Kasumi-1 (cell line): ENCODE measurements at regions not wholly inside any gene's neighbourhood (a gene's known extent, or its start where the extent isn't known, plus 50 kb on each side); places are given as distances from the start of the nearest gene placed in this dataset.
"Not testable (repeated sequence)": the region's sequence is repeated elsewhere in the genome, so short reads cannot be mapped to it uniquely, and the experiment has no call there.

ENCODE experiments used
- DNase-seq, 2 experiments: peaks; one replicate each; lab custom pipeline; 2025; lab: John Stamatoyannopoulos, UW

DNA sequence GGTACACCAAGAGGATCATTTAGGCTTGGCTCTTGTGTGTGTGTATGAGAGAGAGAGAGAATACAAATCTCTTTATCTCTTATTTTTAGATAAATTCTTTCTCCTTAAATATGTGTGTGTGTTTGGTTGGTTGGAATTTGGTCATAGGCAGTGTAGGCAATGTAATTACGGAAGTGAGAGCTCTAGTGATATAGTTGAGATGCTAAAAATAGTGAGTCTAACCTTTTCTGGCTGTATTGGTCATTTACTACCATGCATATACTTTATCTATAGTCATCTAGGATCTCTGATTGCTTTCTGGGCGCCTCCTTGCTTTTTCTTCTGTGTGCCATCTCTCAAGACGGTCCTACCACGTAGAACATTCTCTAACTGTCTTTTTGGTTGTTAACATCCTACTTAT lies 250.2 kb downstream of the NUF2 start:
- no peak for DNase-seq

GRCh38 chr1:163574119-163574518 lies 252.4 kb downstream of the NUF2 start:
- no peak for DNase-seq

GRCh38 chr1:163580926-163581325 lies 259.2 kb downstream of the NUF2 start:
- no peak for DNase-seq

DNA sequence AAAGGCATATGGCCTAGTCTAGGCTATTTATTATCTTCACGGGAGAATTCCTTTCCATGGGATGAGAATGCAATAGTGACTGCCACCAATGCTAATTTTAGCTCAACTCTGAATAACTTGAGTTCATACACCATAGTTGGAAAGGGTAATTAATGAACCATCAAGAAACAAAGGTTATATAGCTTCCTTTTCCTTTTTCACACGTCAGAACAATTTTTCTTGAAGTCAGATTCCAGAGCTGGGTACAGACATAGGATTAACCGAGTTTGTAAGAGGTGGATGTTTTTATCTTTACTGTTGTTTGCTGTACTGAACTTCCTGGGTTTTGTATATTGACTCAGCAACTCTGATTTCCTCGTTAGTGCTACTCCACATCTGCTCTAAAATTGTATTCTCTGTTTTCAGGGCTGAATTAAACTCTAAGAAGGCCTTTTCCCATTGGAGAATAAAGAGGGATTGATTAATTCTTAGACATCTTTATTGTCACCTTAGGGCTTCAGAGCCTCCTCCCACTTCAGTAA lies 262.0 kb downstream of the NUF2 start:
- no peak for DNase-seq

DNA sequence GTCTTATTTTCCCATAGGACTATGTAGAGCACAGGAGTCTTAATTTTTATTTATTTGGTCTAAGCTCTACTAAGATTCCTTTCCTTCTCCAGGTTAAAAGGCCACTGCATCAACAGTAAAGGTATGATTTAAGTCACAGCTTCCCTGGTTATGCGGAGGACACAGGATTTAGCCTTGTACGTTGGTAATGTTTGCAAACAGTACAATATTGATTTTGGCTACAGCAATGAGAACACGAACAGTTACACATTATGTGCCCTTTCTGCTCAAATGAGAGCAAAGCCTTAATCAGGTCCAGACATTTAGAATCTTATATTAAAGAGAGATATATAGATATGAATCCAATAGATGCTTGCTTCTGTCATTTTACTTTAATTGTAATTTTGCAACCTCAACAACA lies 264.0 kb downstream of the NUF2 start:
- DNase-seq, result no peak

- no peak for DNase-seq
These were observed 267.0 kb downstream of the NUF2 start for GRCh38 chr1:163588796-163589195.

DNA sequence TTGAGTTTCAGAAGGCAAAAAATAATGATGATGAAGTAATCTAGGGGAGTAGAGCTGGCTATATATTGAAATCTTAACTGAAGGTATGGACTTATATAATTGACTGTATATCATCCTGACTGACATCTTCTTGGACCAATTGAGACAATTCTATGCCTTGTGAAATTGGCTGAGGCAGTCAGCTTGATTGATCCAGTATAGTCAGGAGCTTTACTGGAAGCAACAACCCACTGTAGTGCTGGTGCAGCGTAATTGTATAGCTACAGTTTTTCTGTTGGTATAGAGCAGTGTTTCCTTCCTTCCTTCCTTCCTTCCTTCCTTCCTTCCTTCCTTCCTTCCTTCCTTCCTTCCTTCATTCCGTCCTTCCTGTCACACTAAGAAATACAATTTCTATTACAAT lies 268.0 kb downstream of the NUF2 start:
- no peak for DNase-seq

DNA sequence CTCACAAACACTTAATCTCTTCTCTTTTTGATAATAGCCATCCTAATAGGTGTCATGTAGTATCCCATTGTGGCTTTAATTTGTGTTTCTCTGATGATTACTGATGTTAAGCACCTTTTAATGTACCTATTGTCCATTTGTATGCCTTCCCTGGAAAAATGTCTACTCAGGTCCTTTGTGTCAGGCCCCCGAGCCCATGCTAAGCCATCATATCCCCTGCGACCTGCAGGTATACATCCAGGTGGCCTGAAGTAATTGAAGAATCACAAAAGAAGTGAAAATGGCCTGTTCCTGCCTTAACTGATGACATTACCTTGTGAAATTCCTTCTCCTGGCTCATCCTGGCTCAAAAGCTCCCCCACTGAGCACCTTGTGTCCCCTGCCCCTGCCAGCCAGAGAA lies 269.4 kb downstream of the NUF2 start:
- not testable (repeated sequence) for DNase-seq

DNA sequence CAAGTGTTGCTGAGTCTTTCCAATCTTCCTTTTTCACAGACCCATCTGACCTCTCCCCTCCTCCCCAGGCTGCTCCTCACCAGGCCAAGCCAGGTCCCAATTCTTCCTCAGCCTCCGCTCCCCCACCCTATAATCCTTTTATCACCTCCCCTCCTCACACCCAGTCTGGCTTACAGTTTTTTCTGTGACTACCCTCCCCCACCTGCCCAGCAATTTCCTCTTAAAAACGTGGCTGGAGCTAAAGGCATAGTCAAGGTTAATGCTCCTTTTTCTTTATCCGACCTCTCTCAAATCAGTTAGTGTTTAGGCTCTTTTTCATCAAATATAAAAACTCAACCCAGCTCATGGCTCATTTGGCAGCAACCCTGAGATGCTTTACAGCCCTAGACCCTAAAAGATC lies 270.9 kb downstream of the NUF2 start:
- not testable (repeated sequence) for DNase-seq

GRCh38 chr1:163596106-163596505 lies 274.4 kb downstream of the NUF2 start:
- not testable (repeated sequence) for DNase-seq

DNA sequence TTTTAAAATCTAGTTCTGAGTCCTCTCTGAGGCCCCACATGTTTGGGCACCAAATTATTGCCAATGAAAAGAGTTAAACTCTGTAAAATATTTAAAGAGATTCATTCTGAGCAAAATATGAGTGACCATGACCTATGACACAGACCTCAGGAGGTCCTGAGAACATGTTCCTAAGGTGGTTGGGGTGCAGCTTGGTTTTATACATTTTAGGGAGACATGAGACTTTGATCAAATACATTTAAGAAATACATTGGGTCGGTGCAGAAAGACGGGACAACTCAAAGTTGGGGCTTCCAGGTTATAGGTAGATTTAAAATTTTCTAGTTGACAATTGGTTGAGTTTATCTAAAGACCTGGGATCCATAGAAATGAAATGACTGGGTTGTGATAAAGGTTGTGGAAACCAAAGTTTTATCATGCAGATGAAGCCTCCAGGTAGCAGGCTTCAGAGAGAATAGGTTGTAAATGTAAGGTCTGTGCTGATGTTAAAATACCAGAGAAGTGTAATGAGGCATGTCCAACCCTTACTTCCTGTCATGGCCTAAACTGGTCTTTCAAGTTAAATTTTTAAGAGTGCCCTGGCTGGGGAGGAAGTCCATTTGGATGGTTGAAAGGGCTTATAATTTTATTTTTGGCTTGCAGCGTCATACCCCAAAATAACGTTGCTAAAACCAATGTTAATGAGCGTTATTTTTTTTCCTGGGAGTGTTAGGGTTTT lies 274.9 kb downstream of the NUF2 start:
- no peak for DNase-seq

DNA sequence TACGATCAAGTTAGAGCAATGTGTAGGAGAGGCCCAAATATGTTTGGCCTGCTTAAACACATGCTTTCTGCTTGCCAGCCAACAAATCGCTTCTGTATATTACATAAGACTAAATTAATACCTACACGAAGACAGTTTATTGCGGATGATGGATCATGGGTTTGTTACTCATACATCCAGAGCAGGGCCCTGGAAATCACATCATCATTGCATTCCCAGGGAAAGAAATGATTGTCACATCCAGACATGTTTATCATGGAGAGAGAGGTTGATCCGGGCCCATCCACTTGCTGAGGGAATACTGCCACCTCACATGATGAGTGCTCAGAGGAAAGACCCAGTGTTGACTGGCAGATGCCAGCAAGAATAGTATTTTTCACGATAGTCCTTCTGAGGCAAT lies 282.6 kb downstream of the NUF2 start:
- DNase-seq, result no peak

GRCh38 chr1:163604896-163605295 lies 283.1 kb downstream of the NUF2 start:
- no peak for DNase-seq

DNA sequence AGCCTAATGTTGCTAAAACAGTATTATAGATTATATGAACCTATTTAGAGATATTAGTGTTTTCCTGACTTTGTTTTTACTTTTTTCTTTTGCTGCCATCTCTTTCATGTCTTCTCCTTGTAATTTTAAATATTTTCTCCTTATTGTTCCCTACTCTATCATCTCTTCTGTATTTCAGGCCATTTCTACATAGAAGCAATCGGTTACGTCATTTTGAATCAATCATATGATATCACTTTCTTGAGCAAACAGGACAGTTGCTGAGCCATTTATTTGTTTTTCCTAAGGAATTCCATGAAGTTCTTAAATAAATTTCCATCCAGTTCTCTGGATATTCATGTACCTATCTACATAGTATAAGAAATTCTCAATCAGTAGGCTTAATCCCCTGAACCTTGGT lies 287.2 kb downstream of the NUF2 start:
- no peak for DNase-seq

DNA sequence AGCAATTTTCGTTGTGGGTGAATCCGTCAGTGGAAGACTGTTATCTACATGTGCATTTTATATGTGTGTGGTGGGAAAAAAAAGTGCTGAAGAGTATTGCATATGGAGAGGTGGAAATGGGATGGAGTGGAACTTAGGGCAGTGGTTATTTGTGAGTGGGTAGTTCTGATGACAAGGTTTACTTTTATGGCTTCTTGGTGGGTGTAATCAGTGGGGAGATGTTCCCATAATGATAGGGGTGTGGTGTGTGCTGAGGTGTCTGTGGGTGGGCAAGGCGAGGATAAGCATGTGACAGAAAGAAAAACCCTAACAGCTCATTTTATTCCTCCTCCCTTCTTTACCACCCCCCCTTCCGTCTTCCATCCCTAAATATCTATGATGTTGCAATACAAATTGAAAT lies 288.1 kb downstream of the NUF2 start:
- no peak for DNase-seq

DNA sequence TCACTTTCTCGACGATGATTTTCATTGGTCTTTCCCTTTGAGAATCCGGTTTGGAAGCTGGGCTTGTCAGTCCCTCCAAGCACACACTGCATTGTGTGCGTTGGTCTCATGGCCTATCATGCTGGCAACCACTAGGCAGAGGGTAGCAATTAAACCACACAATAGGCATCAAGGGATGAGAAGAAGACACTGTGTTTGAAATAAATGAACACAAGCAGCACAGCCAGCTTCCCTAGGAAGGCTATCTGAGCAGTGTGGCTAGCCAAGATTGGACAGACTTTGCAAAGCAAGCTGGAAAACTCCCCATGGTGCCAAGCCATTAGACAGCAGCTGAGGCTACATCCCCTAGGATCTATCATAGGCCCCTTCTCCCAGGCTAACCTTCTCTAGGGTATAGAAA lies 288.7 kb downstream of the NUF2 start:
- no peak for DNase-seq

GRCh38 chr1:163614361-163614760 lies 292.6 kb downstream of the NUF2 start:
- DNase-seq, result no peak

DNA sequence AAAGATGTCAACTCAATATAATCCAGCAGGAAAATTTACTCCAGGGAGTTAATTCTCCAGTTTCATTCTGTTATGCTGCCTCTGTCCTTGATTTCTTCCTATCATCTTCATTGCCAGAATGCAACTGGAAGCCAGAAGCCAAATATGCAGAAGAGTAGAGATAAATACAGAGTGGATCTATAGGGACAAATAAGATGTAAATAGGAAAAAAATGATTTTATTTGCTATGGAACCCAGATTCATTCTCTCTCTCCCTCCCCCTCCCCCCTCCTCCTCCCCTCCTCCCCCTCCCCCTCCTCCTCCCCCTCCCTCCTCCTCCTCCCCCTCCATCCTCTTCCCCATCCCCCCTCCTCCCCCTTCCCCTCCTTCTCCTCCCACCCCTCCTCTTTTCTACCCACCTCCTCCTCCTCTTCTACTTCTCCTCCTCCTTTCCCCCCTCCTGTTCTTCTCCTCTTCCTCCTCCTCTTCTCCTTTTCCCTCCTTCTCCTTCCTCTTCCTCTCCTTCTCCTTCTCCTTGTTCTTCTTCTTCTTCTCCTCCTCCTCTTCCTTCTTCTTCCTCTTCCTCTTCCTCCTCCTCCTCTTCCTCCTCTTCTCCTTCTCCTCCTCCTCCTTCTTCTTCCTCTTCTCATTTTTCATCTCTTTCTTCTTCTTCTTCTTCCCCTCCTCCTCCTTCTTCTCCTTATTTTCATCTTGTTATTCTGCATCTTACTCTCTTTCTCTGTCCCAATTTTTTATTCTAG lies 306.4 kb downstream of the NUF2 start:
- no peak for DNase-seq

DNA sequence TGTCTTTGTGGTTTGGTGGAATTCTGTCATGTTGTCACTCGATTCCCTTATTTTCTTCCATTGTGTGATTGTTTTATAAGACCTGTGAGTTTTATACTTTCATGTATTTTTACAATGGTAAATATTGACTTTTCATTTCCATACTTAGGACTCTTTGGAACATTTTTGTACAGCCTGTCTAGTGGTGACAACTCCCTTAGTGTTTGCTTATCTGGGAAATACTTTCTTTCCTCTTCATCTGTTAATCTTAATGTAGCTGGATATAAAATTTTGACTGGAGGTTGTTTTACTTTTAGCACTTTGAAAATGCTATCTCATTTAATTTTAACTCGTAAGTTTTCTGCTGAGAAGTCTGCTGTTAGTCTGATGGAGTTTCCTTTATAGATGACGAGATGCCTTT lies 310.5 kb downstream of the NUF2 start:
- DNase-seq, result no peak

DNA sequence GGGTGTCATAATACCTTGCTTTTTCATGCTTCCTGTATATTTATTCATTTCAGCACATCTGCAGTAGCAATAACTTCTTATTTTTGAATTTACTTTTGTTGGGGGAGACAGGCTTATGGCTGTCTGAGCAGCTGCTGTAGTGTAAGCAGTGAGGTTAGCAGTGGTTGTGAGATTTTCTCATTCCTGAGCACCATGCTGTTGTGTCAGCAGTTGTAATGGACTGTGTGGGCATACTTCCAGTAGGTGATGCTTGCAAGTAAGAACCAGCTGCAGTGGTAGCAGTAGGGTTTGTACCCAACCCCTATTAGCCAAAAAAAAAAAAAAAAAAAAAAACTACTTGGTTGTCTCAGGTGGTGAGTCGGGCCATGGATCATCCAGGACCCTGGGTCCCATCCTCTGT lies 311.6 kb downstream of the NUF2 start:
- DNase-seq, result no peak

DNA sequence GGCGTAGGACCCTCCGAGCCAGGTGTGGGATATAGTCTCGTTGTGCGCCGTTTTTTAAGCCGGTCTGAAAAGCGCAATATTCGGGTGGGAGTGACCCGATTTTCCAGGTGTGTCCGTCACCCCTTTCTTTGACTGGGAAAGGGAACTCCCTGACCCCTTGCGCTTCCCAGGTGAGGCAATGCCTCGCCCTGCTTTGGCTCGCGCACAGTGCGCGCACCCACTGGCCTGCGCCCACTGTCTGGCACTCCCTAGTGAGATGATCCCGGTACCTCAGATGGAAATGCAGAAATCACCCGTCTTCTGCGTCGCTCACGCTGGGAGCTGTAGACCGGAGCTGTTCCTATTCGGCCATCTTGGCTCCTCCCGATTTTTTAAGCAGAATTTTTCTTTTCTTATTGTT lies 323.9 kb downstream of the NUF2 start:
- not testable (repeated sequence) for DNase-seq

DNA sequence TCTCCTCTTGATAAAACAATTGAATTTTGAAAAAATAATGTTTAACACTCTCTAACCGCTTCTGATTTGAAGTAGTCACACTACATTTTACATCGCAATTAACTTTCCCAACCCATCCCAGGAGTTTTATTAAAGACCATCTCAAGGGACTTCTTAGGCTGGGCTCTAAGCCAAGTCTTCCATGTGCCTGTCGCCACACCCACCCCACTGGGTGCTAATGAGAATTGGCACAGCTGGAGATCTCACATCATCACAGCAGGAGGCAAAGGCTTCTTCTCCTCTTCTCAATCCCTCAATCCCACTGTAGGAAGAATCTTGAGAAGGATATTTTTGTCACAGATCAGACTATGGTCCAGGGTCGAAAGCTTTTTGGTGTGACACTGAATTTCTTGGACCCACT lies 328.9 kb downstream of the NUF2 start:
- no peak for DNase-seq

DNA sequence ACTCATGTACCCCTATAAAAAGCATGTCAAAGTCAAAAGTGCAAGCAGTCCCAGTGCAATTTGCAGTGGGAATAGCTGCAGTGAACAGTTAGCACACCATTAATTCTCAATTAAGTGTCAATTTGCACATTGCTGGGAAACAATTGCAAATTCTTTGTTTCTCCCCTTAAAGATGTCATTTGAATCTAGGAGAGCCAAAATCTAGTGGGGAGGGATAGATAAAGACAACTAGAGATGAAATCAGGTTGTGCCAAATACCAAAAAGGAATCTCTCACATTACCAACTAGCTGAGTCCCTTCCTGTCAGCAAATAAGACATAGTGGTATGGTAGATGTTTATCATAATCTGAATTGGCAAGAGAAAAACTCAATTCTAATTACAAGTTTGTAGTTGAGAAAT lies 330.7 kb downstream of the NUF2 start:
- DNase-seq, result no peak

- DNase-seq, result no peak
These were observed 333.8 kb downstream of the NUF2 start for GRCh38 chr1:163655565-163655964.
